ENCODE measurements at regions not wholly inside any gene's neighbourhood (a gene's known extent, or its start where the extent isn't known, plus 50 kb on each side); places are given as distances from the start of the nearest gene placed in this dataset.

DNA sequence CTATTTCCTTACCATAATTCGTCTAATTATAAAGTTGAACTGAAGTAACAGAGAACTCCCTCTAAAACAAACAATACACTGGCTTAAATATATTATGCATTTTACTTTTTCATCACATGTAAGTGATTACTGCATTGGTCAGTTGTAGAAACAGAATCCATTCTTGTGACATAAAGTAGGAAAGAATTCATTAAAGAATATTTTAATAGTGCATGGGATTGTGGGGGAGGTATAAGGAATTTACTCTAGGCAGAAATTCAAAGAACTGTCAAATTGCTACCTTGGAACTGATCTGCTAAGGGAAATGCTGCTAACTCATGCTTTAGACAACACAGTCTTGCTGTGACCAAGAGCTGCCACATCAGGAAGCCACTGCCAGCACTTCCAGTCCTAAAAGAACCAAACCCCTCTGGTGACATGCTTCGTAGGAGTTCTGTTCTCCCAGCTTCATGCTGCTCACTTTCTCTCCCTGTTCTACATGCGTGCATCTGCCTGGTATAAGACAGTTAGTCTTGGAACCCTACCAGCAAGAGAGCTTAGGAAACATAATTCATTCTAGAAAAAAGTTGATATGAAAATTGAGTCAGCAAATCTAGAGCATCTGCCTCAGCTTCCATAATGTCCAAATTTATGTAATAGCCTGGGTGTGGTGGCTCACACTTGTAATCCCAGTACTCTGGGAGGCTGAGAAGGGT lies 1137.6 kb upstream of the NXPH2 start:
- TF ChIP-seq, protein P1, sequence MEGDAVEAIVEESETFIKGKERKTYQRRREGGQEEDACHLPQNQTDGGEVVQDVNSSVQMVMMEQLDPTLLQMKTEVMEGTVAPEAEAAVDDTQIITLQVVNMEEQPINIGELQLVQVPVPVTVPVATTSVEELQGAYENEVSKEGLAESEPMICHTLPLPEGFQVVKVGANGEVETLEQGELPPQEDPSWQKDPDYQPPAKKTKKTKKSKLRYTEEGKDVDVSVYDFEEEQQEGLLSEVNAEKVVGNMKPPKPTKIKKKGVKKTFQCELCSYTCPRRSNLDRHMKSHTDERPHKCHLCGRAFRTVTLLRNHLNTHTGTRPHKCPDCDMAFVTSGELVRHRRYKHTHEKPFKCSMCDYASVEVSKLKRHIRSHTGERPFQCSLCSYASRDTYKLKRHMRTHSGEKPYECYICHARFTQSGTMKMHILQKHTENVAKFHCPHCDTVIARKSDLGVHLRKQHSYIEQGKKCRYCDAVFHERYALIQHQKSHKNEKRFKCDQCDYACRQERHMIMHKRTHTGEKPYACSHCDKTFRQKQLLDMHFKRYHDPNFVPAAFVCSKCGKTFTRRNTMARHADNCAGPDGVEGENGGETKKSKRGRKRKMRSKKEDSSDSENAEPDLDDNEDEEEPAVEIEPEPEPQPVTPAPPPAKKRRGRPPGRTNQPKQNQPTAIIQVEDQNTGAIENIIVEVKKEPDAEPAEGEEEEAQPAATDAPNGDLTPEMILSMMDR (conservative IDR thresholded peaks at IDR 0.05): no peak
- TF ChIP-seq ZFX (IDR thresholded peaks at IDR 0.05): no peak
